ENCODE measurements at regions not wholly inside any gene's neighbourhood (a gene's known extent, or its start where the extent isn't known, plus 50 kb on each side); places are given as distances from the start of the nearest gene placed in this dataset.

GRCh38 chr22:49488943-49489342 lies 338.7 kb downstream of the BRD1 start:
- TF ChIP-seq CTCF (IDR thresholded peaks at IDR 0.05): no peak
- Histone ChIP-seq H3K4me3 (no peak overlapping the region), H3K36me3 (ENCODE audit: insufficient read depth in 1 of 2, low read depth in 1 of 2) (no peaks in the 10 kb centered on the region), H3K9me3 (no peaks in the 10 kb centered on the region), H3K27me3 (ENCODE audit: insufficient read depth in 3 of 3, low read length in 2 of 3) (peaks cover 0 to 5% (median 3%) of the 10 kb centered on the region in 3 donors), H3K27ac (no peak overlapping the region), H3K4me1 (no peaks in the 10 kb centered on the region)
- ATAC-seq: no peak
- whole genome bisulfite sequencing, 3 donors: 79 to 85% (median 80%) methylated on average over 10 of the region's 10 CpGs
- DNase-seq: no peak
- intact Hi-C loops (cut with DNase I): no loop called here

- no peaks in the 10 kb centered on the region for H3K4me1 ChIP-seq
- no peaks in the 10 kb centered on the region for H3K9me3 ChIP-seq
- ATAC-seq (no peak), DNase-seq (no peak)
- intact Hi-C loops (cut with DNase I): no loop called here
- no peak overlapping the region for H3K27ac ChIP-seq
- WGBS, 3 donors: 45 to 61% (median 55%) methylated on average over 11 of the region's 11 CpGs
- H3K27me3 ChIP-seq (ENCODE audit: insufficient read depth in 3 of 3, low read length in 2 of 3): peaks cover 0 to 7% (median 5%) of the 10 kb centered on the region in 3 donors
- no peaks in the 10 kb centered on the region for H3K36me3 ChIP-seq (ENCODE audit: insufficient read depth in 1 of 2, low read depth in 1 of 2)
- no peak for TF ChIP-seq CTCF (IDR thresholded peaks at IDR 0.05)
- no peak overlapping the region for H3K4me3 ChIP-seq
Observed at GRCh38 chr22:49487950-49488349, 339.7 kb downstream of the BRD1 start.

- intact Hi-C loops (cut with DNase I): no loop called here
- H3K27me3 ChIP-seq (ENCODE audit: insufficient read depth in 3 of 3, low read length in 2 of 3): peaks cover 0 to 14% (median 12%) of the 10 kb centered on the region in 3 donors
- no peaks in the 10 kb centered on the region for H3K4me1 ChIP-seq
- no peak for DNase-seq
- TF ChIP-seq CTCF (IDR thresholded peaks at IDR 0.05): no peak
- 92 to 94% (median 92%) methylated on average over 7 of the region's 7 CpGs for whole genome bisulfite sequencing, 3 donors
- no peaks in the 10 kb centered on the region for H3K36me3 ChIP-seq (ENCODE audit: insufficient read depth in 1 of 2, low read depth in 1 of 2)
- no peak for ATAC-seq
- no peak overlapping the region for H3K27ac ChIP-seq
- H3K4me3 ChIP-seq: no peak overlapping the region
- no peaks in the 10 kb centered on the region for H3K9me3 ChIP-seq
Observed at GRCh38 chr22:49486225-49486624, 341.4 kb downstream of the BRD1 start.

- ATAC-seq (no peak), DNase-seq (no peak)
- Histone ChIP-seq H3K36me3 (ENCODE audit: insufficient read depth in 1 of 2, low read depth in 1 of 2) (no peaks in the 10 kb centered on the region), H3K27ac (no peak overlapping the region), H3K4me3 (no peak overlapping the region), H3K4me1 (no peaks in the 10 kb centered on the region), H3K9me3 (no peaks in the 10 kb centered on the region), H3K27me3 (ENCODE audit: insufficient read depth in 3 of 3, low read length in 2 of 3) (peaks cover 0 to 20% (median 13%) of the 10 kb centered on the region in 3 donors)
- 86 to 94% (median 94%) methylated on average over 6 of the region's 6 CpGs for WGBS, 3 donors
- TF ChIP-seq CTCF (IDR thresholded peaks at IDR 0.05): no peak
- intact Hi-C loops (cut with DNase I): no loop called here
Observed at GRCh38 chr22:49483946-49484345, 343.7 kb downstream of the BRD1 start.

- H3K27ac ChIP-seq: no peak overlapping the region
- no peak for ATAC-seq
- H3K9me3 ChIP-seq: no peaks in the 10 kb centered on the region
- no peaks in the 10 kb centered on the region for H3K4me1 ChIP-seq
- TF ChIP-seq CTCF (IDR thresholded peaks at IDR 0.05): no peak
- H3K27me3 ChIP-seq (ENCODE audit: insufficient read depth in 3 of 3, low read length in 2 of 3): peaks cover 0 to 20% (median 13%) of the 10 kb centered on the region in 3 donors
- no peak for DNase-seq
- 94 to 97% (median 95%) methylated on average over 17 of the region's 17 CpGs for WGBS, 3 donors
- intact Hi-C loops (cut with DNase I): no loop called here
- no peak overlapping the region for H3K4me3 ChIP-seq
- H3K36me3 ChIP-seq (ENCODE audit: insufficient read depth in 1 of 2, low read depth in 1 of 2): no peaks in the 10 kb centered on the region
Observed at GRCh38 chr22:49483281-49483870, 344.3 kb downstream of the BRD1 start.

Measured in psoas muscle (tissue), 7 donors.